ENCODE measurements at regions not wholly inside any gene's neighbourhood (a gene's known extent, or its start where the extent isn't known, plus 50 kb on each side); places are given as distances from the start of the nearest gene placed in this dataset.

- DNase-seq = no peak
These were observed 74.7 kb upstream of the EPHA7 start for GRCh38 chr6:93494057-93494456.

GRCh38 chr6:93474733-93475179, 55.4 kb upstream of the EPHA7 start:
- DNase-seq = no peak

- DNase-seq = no peak
These were observed 51.9 kb upstream of the EPHA7 start for GRCh38 chr6:93471281-93471680.

All from NCI-H2081 treated with DMSO at 0.1 percent for 48 hours (cell line).